Anterior cingulate cortex (tissue), 58 donors: ENCODE measurements at regions not wholly inside any gene's neighbourhood (a gene's known extent, or its start where the extent isn't known, plus 50 kb on each side); places are given as distances from the start of the nearest gene placed in this dataset.

Source experiments
- DNase-seq, 58 donors: peaks; one replicate each; lab custom pipeline; 2025; lab: John Stamatoyannopoulos, UW

DNA sequence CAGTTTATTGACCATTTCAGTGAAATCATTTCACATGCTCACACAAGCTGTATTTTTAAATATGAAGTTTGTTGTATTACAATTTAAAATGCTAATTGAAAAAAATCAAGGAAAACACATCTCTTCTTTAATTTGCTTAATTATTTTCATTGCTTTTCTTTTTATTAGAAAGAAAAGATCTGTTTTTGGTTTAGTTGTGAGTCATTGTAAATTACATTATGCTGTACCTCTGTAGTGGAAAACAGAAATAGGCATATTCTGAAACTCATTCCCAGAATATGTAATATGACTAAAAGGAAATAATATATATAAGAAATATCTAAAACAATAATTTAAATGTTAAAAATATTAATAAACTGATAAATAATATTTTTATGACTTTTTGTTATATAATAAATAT, 161.9 kb downstream of the HGF start:
- no peak for DNase-seq

DNA sequence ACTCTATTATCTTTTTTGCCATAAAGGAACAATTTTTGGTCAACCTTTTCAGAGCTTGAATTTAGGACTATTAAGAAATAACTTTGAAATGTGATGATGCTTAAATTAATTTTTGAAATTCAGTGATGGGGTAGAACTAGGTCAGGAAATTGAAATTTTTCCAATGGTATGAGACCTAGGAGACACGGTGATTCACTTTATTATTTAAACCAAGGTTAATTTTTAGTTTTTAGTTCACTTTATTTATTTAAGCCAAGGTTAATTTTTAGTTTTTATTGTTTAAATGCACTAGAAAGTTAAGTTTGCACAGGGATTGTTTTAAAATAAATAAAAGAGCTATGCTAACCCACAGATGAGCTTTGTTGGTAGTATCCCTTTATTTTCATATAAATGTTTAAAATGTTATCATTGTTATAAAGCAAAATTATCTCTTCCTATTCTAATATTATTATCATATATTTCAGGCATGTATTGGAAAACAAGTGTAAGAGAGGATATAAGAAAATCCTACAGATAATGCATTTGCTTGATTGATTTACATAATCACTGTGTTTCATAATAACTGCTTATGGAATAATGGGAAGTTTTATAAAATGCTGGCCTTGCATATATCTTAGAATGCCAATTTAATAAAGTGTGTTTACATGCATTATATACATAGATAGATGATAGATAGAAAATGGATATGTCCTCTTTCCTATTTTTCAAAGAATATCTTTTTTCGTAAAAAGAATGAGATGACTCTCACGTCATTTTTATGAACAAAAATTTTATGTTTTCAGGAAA, 163.6 kb downstream of the HGF start:
- DNase-seq, result no peak

DNA sequence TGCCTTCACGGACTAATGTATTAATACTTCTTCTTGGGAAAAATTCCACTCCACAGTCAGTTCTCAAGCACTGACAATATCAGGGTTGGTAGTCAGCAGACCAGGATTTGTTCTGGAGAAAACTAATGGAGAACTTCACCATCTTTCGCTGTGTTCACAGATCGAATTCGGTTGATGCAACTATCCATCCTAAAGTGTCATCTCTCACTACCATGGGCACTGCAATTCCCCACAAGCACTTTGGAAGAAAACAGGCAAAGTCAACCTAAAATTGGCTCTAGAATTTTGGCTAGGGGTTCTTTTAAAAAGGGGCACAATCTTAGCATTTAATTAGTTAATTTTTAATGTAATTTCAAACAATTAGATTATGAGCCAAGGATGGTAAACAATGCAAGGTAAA, 164.4 kb downstream of the HGF start:
- DNase-seq, result no peak

DNA sequence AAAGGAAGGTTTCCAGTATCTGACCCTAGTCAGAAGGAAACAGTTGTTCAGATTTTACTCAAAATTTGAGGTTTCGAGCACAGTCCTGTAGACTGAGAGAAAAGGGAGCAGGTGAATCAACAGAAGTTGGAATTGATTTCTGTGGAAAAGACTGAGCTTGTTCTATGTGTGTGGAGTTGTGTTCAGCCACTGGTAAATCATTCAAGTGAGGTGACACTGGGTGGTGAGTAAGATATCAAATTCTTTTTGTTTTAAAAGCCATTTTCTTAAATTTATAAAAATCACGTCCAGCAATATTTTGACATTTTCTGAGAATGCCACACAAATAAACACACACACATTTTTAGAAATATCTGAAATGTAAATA, 165.1 kb downstream of the HGF start:
- DNase-seq, result no peak

DNA sequence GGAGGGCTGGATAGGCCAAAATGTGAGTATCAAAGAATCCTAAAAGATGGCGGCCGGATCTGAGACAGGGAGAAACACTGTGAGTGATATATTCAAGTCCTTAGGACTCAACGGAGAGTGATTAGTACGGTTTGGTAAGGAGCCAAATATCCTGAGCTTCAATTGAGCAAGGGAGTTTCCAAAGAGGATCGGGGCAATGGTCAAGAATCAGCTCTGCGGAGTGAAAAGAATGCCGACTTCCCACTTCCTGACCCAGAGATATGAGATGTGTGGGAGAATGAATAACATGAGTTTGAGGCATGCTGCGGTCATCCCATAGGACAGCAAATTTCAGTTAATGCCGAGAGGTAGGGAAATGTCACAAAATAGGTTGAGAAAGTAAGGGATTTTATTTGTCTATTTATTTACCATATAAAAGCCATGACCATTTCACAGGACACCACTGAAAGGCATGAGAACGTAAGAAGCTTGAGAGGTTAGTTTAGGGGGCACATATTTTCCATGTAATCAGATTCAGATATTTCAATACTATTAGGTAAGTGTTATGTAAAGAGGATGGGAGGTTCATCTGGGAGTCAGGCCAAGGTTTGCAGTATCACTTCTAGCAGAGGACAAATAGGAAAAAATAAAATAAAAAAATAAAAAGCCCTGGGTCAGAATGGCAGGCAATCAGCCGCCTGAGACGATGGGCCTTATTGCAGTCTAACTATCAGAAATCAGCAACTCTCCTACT, 165.6 kb downstream of the HGF start:
- DNase-seq, result no peak

DNA sequence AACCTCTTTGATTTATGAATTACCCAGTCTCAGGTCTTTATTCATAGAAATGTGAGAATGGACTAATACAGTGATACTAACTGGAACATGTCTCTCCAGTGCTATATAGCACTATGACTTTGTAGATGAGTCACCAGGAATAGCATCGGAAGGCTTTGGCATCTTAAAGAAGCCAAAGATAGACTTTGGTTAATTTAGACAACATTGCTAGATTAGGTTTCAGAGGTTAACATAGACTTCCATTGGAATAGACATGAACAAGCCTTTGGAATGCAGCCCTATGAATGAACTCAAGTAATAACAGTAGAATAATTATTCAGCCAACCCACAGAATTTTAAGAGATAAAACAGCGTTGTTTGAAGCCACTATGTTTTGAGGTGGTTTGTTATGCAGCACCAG, 169.2 kb downstream of the HGF start:
- DNase-seq, result no peak

DNA sequence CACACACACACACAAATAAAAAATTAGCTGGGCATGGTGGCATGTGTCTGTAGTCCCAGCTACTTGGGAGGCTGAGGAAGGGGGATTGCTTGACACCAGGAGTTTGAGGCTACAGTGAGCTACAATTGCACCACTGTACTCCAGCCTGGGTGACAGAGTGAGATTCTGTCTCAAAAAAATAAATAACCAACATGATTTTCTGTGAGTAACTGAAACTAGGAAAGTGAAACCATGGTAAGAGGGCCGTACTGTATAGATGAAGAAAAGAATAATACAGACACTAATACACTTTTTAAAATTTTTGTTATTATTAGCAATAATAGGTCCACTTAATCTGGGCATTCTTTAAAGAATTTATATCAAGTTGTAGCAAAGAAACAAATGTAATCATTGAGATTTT, 170.9 kb downstream of the HGF start:
- no peak for DNase-seq

DNA sequence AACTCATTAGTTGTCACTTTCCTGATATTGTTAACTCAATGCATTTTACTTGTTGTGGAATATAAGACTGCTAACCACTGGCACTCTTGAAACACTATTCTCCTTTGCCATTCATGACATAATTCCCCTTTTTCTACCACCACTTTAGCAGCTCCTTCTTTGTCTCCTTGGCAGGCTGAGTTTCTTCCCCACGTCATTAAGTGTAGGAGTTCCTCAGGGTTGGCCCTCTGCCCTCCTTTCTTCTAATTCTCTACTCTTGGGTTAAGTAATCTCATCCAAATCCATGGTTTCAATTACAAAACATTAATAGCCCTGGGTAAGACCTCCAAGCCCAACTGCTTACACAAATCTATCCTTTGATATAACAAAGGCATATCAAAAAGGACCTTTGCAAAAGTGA, 175.1 kb downstream of the HGF start:
- DNase-seq, result no peak

DNA sequence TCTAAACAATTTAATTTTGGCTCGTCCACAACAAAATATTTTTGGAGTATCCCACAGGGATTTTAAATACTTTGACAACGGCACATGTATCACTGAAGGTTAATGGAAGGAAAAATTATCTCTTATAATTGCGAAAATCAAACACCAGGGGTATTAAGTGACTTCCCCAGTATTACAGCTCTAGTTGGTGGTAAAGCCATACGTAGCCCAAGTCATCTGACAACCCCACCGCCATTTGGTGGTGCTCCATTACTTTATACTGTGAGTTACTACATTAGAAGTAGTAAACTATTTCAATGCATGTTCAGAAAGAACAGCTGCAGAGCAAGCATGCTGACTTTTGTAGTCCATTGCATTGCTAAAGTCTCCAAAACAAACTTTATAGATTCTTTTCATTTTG, 179.7 kb downstream of the HGF start:
- DNase-seq, result no peak

DNA sequence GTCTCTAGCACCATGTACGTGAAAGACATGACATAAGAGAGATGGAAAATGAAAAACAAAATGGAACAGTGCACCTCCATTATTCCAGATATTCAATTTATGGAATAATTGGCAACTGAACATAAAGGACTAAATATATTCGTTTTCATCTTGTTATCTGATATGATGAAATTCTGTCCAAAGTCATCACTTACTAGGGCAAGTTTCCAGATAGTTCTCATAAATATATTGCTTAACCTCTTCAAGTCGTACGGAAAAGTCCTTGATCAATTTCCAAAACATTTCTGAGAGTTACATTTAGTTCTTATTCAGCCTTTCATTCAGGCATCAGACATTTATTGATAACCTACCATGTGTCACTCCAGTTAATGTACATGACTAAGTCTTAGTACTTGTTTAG, 185.2 kb downstream of the HGF start:
- no peak for DNase-seq

DNA sequence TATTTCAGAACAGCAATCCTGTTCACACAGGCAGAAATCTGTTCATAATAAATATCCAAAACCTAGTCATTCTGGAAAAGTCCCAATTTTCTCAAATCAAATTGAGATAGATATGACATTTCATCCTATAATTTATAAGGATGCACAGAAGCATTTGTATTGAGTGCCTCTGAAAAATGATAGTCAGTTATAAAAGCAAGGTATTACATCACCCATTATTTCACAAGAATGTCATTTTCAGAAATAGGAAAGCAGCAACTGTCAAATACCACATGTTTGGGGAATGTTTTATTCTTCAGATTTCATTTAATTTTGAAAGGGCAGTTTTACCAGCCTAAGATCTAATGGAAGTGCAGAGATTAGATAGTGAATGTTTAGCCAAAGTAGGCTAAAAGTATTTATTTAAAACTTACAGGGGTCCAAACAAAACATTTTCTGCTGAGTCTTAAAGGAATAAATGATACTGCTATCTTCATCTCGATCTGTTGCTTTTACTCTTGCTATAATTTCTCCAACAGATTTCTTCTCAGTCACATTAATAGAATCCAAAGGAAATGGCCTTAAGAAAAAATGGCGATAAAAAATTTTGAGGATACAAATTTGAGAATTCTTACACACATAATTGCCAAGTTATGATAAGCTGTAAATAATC, 185.8 kb downstream of the HGF start:
- no peak for DNase-seq

DNA sequence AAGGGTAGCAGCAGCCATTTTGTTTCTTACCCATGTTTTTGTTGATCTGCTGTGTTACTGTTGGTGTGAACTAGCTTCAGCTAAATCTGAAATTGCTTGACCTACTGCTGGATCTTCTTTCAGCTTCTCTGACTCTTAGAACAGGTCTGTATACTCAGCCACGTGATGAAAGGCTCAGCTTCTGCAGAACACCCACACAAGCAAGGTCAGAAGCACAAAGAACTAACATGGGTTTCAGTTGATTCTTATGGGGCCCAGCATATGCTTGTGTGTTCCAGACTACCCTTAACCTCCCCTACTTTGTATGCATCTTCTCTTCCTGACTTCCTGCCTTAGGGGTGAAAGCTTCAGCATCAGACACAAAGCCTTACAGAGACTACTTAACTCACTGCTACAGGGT, 186.8 kb downstream of the HGF start:
- DNase-seq, result no peak

DNA sequence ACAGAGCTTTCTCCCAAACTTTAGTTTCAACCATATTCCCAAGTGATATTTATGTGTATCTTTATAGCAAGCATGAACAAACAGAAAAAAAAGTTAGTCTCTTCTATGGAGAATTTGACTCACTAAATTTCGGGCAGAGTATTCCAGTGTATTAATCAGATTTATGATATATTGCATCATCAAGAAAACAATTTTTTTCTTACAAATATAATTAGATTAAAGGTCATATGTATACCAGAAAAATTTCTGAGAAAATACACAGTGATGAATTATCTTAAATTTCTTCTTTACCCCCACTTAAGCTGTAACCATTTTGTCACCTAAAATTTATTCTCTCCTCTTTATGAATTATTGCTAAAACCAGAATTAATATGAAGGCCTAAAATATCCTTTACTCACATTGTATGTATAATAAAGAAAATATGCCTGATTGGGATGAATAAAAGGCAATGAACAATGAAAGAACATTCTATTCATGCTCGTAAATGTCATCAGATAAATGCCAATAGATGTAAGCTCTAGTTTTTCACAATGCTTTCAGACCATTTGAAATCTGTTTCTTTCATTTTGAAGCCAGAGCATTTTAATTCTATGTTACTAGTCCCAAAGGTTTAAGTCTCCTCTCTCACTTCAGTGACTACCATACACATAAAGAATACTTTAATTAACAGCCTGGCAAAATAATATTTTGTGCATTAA, 192.1 kb downstream of the HGF start:
- no peak for DNase-seq

DNA sequence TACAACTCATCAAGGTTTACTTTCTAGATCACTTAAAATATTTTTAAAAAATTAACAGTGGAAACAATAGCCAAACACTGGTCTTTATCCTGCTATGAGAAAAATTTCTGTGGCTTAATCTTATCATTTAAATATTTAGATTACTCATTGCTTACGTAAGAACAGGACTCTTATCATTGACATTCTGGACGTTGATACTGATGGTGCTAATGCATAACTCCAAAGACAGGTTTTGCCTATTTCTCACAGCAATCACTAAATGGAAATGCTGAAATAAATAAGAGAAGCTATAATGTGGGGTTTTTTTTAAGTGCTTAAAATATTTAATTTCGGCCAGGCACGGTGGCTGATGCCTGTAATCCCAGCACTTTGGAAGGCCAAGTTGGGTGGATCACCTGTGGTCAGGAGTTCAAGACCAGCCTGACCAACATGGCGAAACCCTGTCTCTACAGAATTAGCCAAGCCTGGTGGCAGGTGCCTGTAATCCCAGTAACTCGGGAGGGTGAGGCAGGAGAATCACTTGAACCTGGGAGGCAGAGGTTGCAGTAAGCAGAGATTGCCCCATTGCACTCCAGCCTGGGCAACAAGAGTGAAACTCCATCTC, 195.0 kb downstream of the HGF start:
- no peak for DNase-seq

DNA sequence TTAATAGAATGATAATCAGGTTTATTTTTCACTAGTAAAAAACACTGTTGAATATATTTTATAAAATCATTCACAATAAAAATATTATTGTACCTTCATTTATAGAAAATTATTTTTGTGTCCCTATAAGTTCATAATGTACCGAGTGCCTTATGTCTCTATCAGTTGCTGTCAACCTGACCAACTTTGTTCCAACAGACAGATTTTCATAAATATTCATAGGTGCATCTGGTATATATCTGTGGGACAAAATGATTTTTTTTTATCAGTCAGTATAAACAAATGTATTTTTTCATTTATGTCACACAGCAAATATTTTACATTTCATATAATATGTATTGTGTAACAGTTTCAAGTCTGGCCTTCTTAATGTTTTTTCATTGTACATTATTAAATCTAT, 195.9 kb downstream of the HGF start:
- DNase-seq, result no peak

DNA sequence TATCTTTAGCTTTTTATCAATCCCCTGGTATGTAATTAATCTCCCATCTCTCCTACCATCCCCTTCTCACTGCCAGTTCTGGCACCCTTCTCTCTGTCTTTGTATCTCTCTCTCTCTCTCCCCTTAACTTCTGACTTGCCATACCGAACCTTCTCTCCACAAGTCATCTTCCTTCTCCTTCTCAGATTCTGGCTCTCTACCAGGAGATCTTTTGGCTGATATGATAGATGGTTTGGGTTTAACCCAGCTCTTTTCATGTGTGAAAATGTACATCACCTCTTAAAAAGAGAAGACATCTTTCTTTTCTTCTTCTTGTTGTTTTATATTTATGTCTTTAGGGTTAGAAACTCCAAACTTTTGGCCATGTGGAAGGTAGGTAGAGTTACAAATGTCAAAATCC, 196.7 kb downstream of the HGF start:
- no peak for DNase-seq

DNA sequence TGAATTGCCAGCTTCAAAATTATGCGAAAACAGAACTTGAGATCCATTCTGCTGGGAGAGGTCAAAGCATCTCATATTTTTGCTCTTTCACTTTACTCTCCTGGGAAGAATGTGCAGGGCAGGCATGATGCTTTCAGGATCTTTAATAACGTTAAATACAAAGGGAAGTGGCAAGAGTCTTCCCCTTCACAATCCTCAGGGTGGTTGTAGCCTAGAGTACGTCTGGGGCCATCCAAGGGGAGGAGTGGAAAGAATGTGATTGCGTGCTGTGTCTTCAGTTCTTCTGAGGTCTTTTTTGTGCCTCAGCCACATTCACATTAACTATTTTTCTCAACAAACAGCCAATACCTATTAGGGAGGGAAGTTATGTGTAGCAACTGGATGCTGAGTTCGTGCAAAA, 207.3 kb downstream of the HGF start:
- no peak for DNase-seq

DNA sequence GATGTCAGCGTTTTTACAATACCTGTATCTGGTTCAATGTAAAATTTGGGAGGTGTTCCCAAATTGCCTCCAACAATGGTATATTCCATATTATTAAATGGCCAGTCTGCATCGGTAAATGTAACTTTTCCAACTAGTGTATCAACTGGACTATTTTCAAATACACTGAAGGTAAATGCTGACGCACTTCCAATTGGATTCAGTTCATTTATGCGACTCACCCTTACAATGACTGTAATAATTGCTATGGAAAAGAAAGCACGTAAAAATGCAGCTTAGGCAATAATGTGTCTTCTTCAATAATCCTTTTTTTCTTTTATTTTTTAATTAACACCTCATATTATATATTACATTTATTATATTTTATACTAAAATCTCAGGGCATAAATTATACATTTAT, 209.1 kb downstream of the HGF start:
- DNase-seq, result no peak

DNA sequence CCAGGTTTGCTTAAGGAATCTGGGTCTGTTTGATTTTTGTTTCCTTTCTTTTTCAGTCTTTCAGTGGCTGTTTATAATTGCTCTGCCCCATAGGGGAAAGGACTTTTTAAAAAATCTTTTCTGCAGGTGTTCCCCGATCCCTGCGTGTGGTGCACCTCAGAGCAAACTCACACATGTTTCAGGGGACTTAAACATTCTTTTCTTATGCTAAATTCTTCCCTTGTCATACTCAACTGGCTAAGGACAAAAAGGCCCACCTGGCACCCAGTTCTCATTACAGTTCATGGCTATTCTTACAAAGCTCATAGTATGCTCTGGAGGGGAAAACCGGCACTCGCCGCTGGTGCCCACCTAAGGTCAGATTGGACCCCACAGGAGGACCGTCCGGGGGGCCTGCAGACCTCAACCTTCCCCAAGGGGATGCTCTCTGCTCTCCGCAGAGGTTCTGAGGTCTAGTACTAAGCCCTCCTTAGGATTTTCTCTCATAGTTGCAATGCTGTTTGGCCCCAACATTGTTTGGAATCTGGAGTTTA, 220.3 kb downstream of the HGF start:
- no peak for DNase-seq

DNA sequence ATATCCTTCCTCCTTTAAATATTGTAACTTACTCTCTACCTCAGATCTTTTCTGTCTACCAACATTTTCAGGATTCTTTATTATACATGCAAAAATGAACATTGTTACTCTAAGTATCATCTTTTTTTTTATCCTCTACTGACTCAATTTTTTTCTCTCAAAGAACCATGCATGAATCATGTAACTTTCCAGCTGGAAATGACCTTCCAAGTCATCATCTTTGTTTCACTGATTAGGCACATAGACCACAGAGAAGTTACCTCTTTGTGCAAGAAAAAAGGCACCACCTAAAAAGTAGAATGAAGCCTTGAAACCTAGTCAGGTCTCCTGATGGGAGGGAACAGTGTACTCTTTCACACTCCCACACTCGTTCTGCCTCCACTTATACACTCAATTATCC, 234.9 kb downstream of the HGF start:
- DNase-seq, result no peak

DNA sequence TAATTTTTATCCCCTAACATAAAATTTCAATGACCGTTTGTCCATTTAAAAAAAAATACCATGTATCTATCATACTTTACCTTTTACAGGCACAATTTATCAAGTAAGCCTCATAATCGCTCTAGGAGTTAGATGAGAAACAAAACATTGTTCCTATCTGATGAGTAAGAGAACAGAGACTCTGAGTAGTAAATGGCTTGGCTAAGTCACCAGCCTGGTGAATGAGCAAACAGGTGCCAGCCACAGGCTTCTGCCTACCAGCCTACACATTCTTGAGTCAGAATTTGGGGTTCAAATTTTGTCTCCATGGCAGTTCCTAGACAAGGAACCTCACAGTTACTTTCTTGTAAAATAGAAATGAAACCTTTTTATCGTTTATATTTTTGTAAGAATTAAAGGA, 235.4 kb downstream of the HGF start:
- no peak for DNase-seq
